A549 (cell line): ENCODE measurements at regions not wholly inside any gene's neighbourhood (a gene's known extent, or its start where the extent isn't known, plus 50 kb on each side); places are given as distances from the start of the nearest gene placed in this dataset.
A peak's percentile ranks its signal among the peaks of the same experiment; 100 is the strongest.

Source experiments
- ATAC-seq, 2 experiments: fragments of 200-7000 bp in 1 of 2; fragments of >200 bp in 1 of 2; cut with Nextera tagmentation in 1 of 2; cut with Tn5 transposase in 1 of 2; 3 replicates each; pipeline versions ENCODE4 v1.8.0 to v1.9.1; 2018 to 2020; ENCODE audit warnings: mild to moderate bottlenecking in 1 of 2, moderate library complexity in 1 of 2
- CTCF ChIA-PET: fragments of 300-600 bp; sonication (Branson Sonifier 250); formaldehyde crosslinking; extraction: SDS; loops from one replicate; lab custom pipeline; 2021; ENCODE audit warnings: antibody characterized with exemption, inconsistent platforms; lab: Yijun Ruan, JAX
- POLR2A ChIA-PET: fragments of 350-600 bp; formaldehyde crosslinking; extraction: SDS; loops from one replicate; lab custom pipeline; 2021; ENCODE audit warnings: antibody characterized with exemption, inconsistent platforms; lab: Yijun Ruan, JAX
- DNase-seq, 2 experiments: peaks; one replicate each; pipeline versions ENCODE4 v3.0.0 to v3.0.0-alpha.2; 2011 to 2016; ENCODE audit warnings: low read depth in 1 of 2, low spot score in 1 of 2
- FAIRE-seq: peaks from 2 replicates; lab custom pipeline; 2011; peaks lifted over from hg19 to GRCh38; lab: Jason Lieb, UNC
- H3K27ac ChIP-seq, 2 experiments: fragments of >200 bp; sonication (Bioruptor Twin); formaldehyde crosslinking; 3 replicates each; pipeline ENCODE4 v1.5.1; 2016 to 2017
- H3K4me1 ChIP-seq: fragments of >200 bp; sonication (Bioruptor Twin); formaldehyde crosslinking; 3 replicates; pipeline ENCODE4 v1.6.1; 2016
- H3K4me2 ChIP-seq: fragments of >200 bp; sonication (Bioruptor Twin); formaldehyde crosslinking; 3 replicates; pipeline ENCODE4 v1.6.1; 2016
- H3K4me3 ChIP-seq: fragments of >200 bp; sonication (Bioruptor Twin); formaldehyde crosslinking; 3 replicates; pipeline ENCODE4 v1.5.1; 2016
- H3K9me3 ChIP-seq: fragments of >200 bp; sonication (Bioruptor Twin); formaldehyde crosslinking; 3 replicates; pipeline ENCODE4 v1.6.1; 2016
- BCL3 ChIP-seq: fragments of >200 bp; sonication (Bioruptor Twin); formaldehyde crosslinking; IDR thresholded peaks from 3 replicates; pipeline ENCODE4 v1.6.1; 2016
- BHLHE40 ChIP-seq: IDR thresholded peaks from 2 replicates; pipeline ENCODE4 v1.6.1; 2012; ENCODE audit warnings: low read depth, low read length, inconsistent platforms
- CBX8 ChIP-seq: fragments of 200-600 bp; sonication (generic); IDR thresholded peaks from 2 replicates; pipeline ENCODE4 v1.6.1; 2016
- CEBPB ChIP-seq, 2 experiments: fragments of >200 bp in 1 of 2; sonication (Bioruptor Twin) in 1 of 2; formaldehyde crosslinking in 1 of 2; IDR thresholded peaks; 2 replicates each; pipeline ENCODE4 v1.6.1; 2012 to 2016
- CHD4 ChIP-seq: fragments of 200-600 bp; sonication (generic); IDR thresholded peaks from 2 replicates; pipeline ENCODE4 v1.6.1; 2016; ENCODE audit warnings: antibody characterized with exemption, mild to moderate bottlenecking, borderline replicate concordance
- EHF ChIP-seq: fragments of 250-450 bp; sonication (Bioruptor Pico); IDR thresholded peaks from 2 replicates; pipeline ENCODE4 v1.5.0; 2020; ENCODE audit warnings: mild to moderate bottlenecking
- EHMT2 ChIP-seq: fragments of 200-600 bp; sonication (generic); IDR thresholded peaks from 2 replicates; pipeline ENCODE4 v1.6.1; 2016; ENCODE audit warnings: antibody characterized with exemption, low read depth, mild to moderate bottlenecking, moderate library complexity
- FOSL2 ChIP-seq, 2 experiments: fragments of 450-650 bp in 1 of 2; fragments of >200 bp in 1 of 2; sonication (Bioruptor Twin) in 1 of 2; formaldehyde crosslinking; IDR thresholded peaks; 2 replicates each; pipeline versions ENCODE4 v1.5.0 to v1.6.1; 2016 to 2020; ENCODE audit warnings: mild to moderate bottlenecking in 1 of 2, moderate library complexity in 1 of 2
- FOXS1 ChIP-seq: fragments of 250-450 bp; sonication (Bioruptor Pico); IDR thresholded peaks from 2 replicates; pipeline ENCODE4 v1.5.0; 2020; ENCODE audit warnings: mild to moderate bottlenecking, moderate library complexity
- GATA3 ChIP-seq: IDR thresholded peaks from 2 replicates; pipeline ENCODE4 v1.6.1; 2012; ENCODE audit warnings: borderline replicate concordance
- JUNB ChIP-seq: fragments of >200 bp; sonication (Bioruptor Twin); formaldehyde crosslinking; IDR thresholded peaks from 2 replicates; pipeline ENCODE4 v1.6.1; 2016
- KDM5A ChIP-seq: fragments of 200-600 bp; sonication (generic); IDR thresholded peaks from 2 replicates; pipeline ENCODE4 v1.6.1; 2016; ENCODE audit warnings: antibody characterized with exemption, mild to moderate bottlenecking
- MAFK ChIP-seq: fragments of 450-650 bp; IDR thresholded peaks from 2 replicates; pipeline ENCODE4 v1.6.1; 2014; ENCODE audit not compliant: partially characterized antibody
- MAX ChIP-seq: IDR thresholded peaks from 2 replicates; pipeline ENCODE4 v1.6.1; 2012
- MAZ ChIP-seq: fragments of 150-350 bp; IDR thresholded peaks from 2 replicates; pipeline ENCODE4 v1.6.1; 2014; ENCODE audit warnings: antibody characterized with exemption, low read depth, low read length, borderline replicate concordance
- NPAS2 ChIP-seq: fragments of 250-450 bp; sonication (Bioruptor Pico); IDR thresholded peaks from 2 replicates; pipeline ENCODE4 v1.8.0; 2022; ENCODE audit warnings: mild to moderate bottlenecking, moderate library complexity, borderline replicate concordance
- PHF8 ChIP-seq: fragments of 200-600 bp; sonication (generic); IDR thresholded peaks from 2 replicates; pipeline ENCODE4 v1.6.1; 2016; ENCODE audit warnings: low read depth, mild to moderate bottlenecking, antibody characterized with exemption, moderate library complexity, borderline replicate concordance
- POLR2A ChIP-seq: IDR thresholded peaks from 2 replicates; pipeline ENCODE4 v1.6.1; 2012; ENCODE audit warnings: mild to moderate bottlenecking, low read length
- POLR2AphosphoS2 ChIP-seq: conservative IDR thresholded peaks from 2 replicates; pipeline ENCODE4 v1.6.1; 2012; ENCODE audit warnings: low read length, improper control_type of control experiment, inconsistent platforms
- TFCP2L1 ChIP-seq: fragments of 250-450 bp; sonication (Bioruptor Pico); IDR thresholded peaks from 2 replicates; pipeline ENCODE4 v1.5.0; 2021; ENCODE audit warnings: mild to moderate bottlenecking
- WGBS: methylation state at CpG from one replicate; pipeline ENCODE4 v1.1.6; 2017; ENCODE audit errors: missing lambda C conversion rate; 5-methylcytosine and 5-hydroxymethylcytosine counted together

- 94% methylated on average over 1 of the region's 1 CpG for WGBS
- CTCF ChIA-PET = interaction anchor here (0.7 to 3.3 kb wide), 4 partner anchors 29 to 100 kb away, joined by 3 to 15 read pairs (median 6); no protein-coding TSS in a partner anchor
- H3K9me3 ChIP-seq = no peaks in the 10 kb centered on the region
- DNase-seq = no peak
- no peak overlapping the region for H3K27ac ChIP-seq
- H3K4me3 ChIP-seq = no peak overlapping the region
- TF ChIP-seq BHLHE40 (no peak), CHD4 (no peak), KDM5A (no peak), EHMT2 (no peak), POLR2A (no peak), GATA3 (no peak), FOXS1 (no peak), MAX (no peak), BCL3 (no peak), PHF8 (no peak), CEBPB (IDR thresholded peaks at IDR 0.05) (no peak), FOSL2 (IDR thresholded peaks at IDR 0.05) (no peak), FOSL2 (CRISPR knock-in tag; IDR thresholded peaks at IDR 0.05) (no peak), JUNB (no peak), TFCP2L1 (CRISPR knock-in tag) (no peak), NPAS2 (CRISPR knock-in tag) (no peak), MAZ (no peak), EHF (CRISPR knock-in tag) (no peak)
- H3K4me2 ChIP-seq = no peak overlapping the region
- peaks cover 29% of the 10 kb centered on the region for H3K4me1 ChIP-seq
- ATAC-seq = no peak
- no peak for FAIRE-seq
- POLR2A ChIA-PET = interaction anchor here (0.6 kb wide), 1 partner anchor 38 kb away, joined by 5 read pairs; no protein-coding TSS in a partner anchor
Observed at GRCh38 chr3:124660599-124660998, 69.7 kb upstream of the UMPS start.

GRCh38 chr3:124663690-124664089 is 66.6 kb upstream of the UMPS start:
- TF ChIP-seq JUNB (peak; percentile 31; the same call in 1 of the 2 replicates), MAFK (no peak), GATA3 (peak; percentile 17; the same call in 1 of the 2 replicates), FOSL2 (IDR thresholded peaks at IDR 0.05) (peak; percentile 21; the same call in 1 of the 2 replicates), FOSL2 (CRISPR knock-in tag; IDR thresholded peaks at IDR 0.05) (peak; percentile 46; the same call in 1 of the 2 replicates), TFCP2L1 (CRISPR knock-in tag) (no peak), BCL3 (no peak)
- WGBS = 20% methylated on average over 2 of the region's 2 CpGs
- Histone ChIP-seq H3K4me1 (peaks cover 29% of the 10 kb centered on the region), H3K27ac (peak overlapping the region; percentile 45 to 76; a peak in 4 of 6 replicates), H3K4me2 (peak overlapping the region; percentile 44), H3K9me3 (no peaks in the 10 kb centered on the region), H3K4me3 (no peak overlapping the region)
- no peak for FAIRE-seq
- ChIA-PET POLR2A (no interaction called here), CTCF (interaction anchor here (1.5 to 4.4 kb wide), 2 partner anchors 25 to 105 kb away, joined by 4 to 22 read pairs; no protein-coding TSS in a partner anchor)
- ATAC-seq = peak; percentile 66 to 82; a peak in 5 of 6 replicates
- peak; percentile 16 to 31 for DNase-seq

- no peak overlapping the region for H3K4me3 ChIP-seq
- ATAC-seq = peak in 1 of 2 experiments; percentile 40; a peak in 3 of 6 replicates
- ChIA-PET POLR2A (no interaction called here), CTCF (interaction anchor here (1.4 to 4.4 kb wide), 4 partner anchors 14 to 106 kb away, joined by 3 to 22 read pairs (median 5); no protein-coding TSS in a partner anchor)
- peaks cover 40% of the 10 kb centered on the region for H3K4me1 ChIP-seq
- H3K27ac ChIP-seq = peak overlapping the region; percentile 45 to 76; a peak in 5 of 6 replicates
- FAIRE-seq = no peak
- DNase-seq = peak in 1 of 2 experiments; percentile 12
- peak overlapping the region; percentile 44 for H3K4me2 ChIP-seq
- H3K9me3 ChIP-seq = no peaks in the 10 kb centered on the region
- TF ChIP-seq POLR2AphosphoS2 (no peak), POLR2A (no peak), CBX8 (no peak)
- WGBS = 53% methylated on average over 2 of the region's 2 CpGs
Observed at GRCh38 chr3:124664804-124665203, 65.4 kb upstream of the UMPS start.
